BE2C (cell line): ENCODE measurements at regions not wholly inside any gene's neighbourhood (a gene's known extent, or its start where the extent isn't known, plus 50 kb on each side); places are given as distances from the start of the nearest gene placed in this dataset.

Experiments used
- DNase-seq: peaks from one replicate; pipeline ENCODE4 v3.0.0-alpha.2; 2020
- H3K27me3 ChIP-seq: fragments of 250-450 bp; sonication (Bioruptor Pico); 2 replicates; pipeline ENCODE4 v1.5.1; 2020; ENCODE audit warnings: mild to moderate bottlenecking
- H3K36me3 ChIP-seq: fragments of 250-450 bp; sonication (Bioruptor Pico); 2 replicates; pipeline ENCODE4 v1.5.1; 2020; ENCODE audit warnings: mild to moderate bottlenecking
- H3K4me1 ChIP-seq: fragments of 250-450 bp; sonication (Bioruptor Pico); 2 replicates; pipeline ENCODE4 v1.5.1; 2020
- H3K4me3 ChIP-seq: 2 replicates; pipeline ENCODE4 v1.5.1; 2011; ENCODE audit warnings: low read depth, low read length
- H3K9me3 ChIP-seq: fragments of 250-450 bp; sonication (Bioruptor Pico); 2 replicates; pipeline ENCODE4 v1.5.1; 2020
- CTCF ChIP-seq: IDR thresholded peaks from 2 replicates; pipeline ENCODE4 v1.5.1; 2012; ENCODE audit warnings: mild to moderate bottlenecking, low read depth, low read length

GRCh38 chr3:153625506-153625905 is 463.5 kb downstream of the RAP2B start:
- no peak for DNase-seq
- no peaks in the 10 kb centered on the region for H3K36me3 ChIP-seq
- H3K4me1 ChIP-seq, result no peaks in the 10 kb centered on the region
- no peaks in the 10 kb centered on the region for H3K9me3 ChIP-seq
- no peak for TF ChIP-seq CTCF
- no peak overlapping the region for H3K4me3 ChIP-seq
- no peaks in the 10 kb centered on the region for H3K27me3 ChIP-seq

- Histone ChIP-seq H3K4me3 (no peak overlapping the region), H3K36me3 (no peaks in the 10 kb centered on the region), H3K27me3 (no peaks in the 10 kb centered on the region), H3K4me1 (no peaks in the 10 kb centered on the region), H3K9me3 (no peaks in the 10 kb centered on the region)
- no peak for TF ChIP-seq CTCF
- no peak for DNase-seq
Observed at GRCh38 chr3:153626158-153626557, 464.1 kb downstream of the RAP2B start.

- H3K36me3 ChIP-seq, result no peaks in the 10 kb centered on the region
- H3K27me3 ChIP-seq, result no peaks in the 10 kb centered on the region
- TF ChIP-seq CTCF, result no peak
- H3K4me1 ChIP-seq, result no peaks in the 10 kb centered on the region
- DNase-seq, result no peak
- H3K9me3 ChIP-seq, result no peaks in the 10 kb centered on the region
- H3K4me3 ChIP-seq, result no peak overlapping the region
Observed at GRCh38 chr3:153628591-153628990, 466.6 kb downstream of the RAP2B start.

- no peaks in the 10 kb centered on the region for H3K9me3 ChIP-seq
- H3K27me3 ChIP-seq, result no peaks in the 10 kb centered on the region
- H3K36me3 ChIP-seq, result no peaks in the 10 kb centered on the region
- no peak for TF ChIP-seq CTCF
- no peak overlapping the region for H3K4me3 ChIP-seq
- H3K4me1 ChIP-seq, result no peaks in the 10 kb centered on the region
- DNase-seq, result no peak
Observed at GRCh38 chr3:153629148-153629547, 467.1 kb downstream of the RAP2B start.

- Histone ChIP-seq H3K4me3 (no peak overlapping the region), H3K4me1 (no peaks in the 10 kb centered on the region)
- no peak for TF ChIP-seq CTCF
Observed at GRCh38 chr3:153631102-153631501, 469.1 kb downstream of the RAP2B start.

GRCh38 chr3:153631664-153632063 is 469.6 kb downstream of the RAP2B start:
- Histone ChIP-seq H3K9me3 (no peaks in the 10 kb centered on the region), H3K4me1 (no peaks in the 10 kb centered on the region), H3K4me3 (no peak overlapping the region), H3K27me3 (no peaks in the 10 kb centered on the region), H3K36me3 (no peaks in the 10 kb centered on the region)
- no peak for DNase-seq
- no peak for TF ChIP-seq CTCF

More at GRCh38 chr3:153631102-153631501, 469.1 kb downstream of the RAP2B start:
- H3K36me3 ChIP-seq, result no peaks in the 10 kb centered on the region
- no peaks in the 10 kb centered on the region for H3K9me3 ChIP-seq
- H3K27me3 ChIP-seq, result no peaks in the 10 kb centered on the region
- no peak for DNase-seq
